Spleen (tissue), 11 donors: ENCODE measurements at regions not wholly inside any gene's neighbourhood (a gene's known extent, or its start where the extent isn't known, plus 50 kb on each side); places are given as distances from the start of the nearest gene placed in this dataset.

Experiments
- DNase-seq: peaks from one replicate; pipeline ENCODE4 v3.0.0-alpha.2; 2020
- H3K27ac ChIP-seq, 8 donors: fragments of 200-600 bp; sonication (generic) in 7 of 8; 1 replicate in 4 of 8; 2 replicates in 4 of 8; pipeline versions ENCODE4 v1.5.0 to v1.8.0; 2016 to 2021; ENCODE audit warnings: inconsistent platforms in 4 of 8, mild to moderate bottlenecking in 4 of 8, moderate library complexity in 1 of 8
- H3K27me3 ChIP-seq, 7 donors: fragments of 200-600 bp; sonication (generic) in 6 of 7; replicated peaks in 1 of 7; 1 replicate in 4 of 7; 2 replicates in 3 of 7; pipeline versions ENCODE4 v1.5.0 to v1.8.0; 2016 to 2021; ENCODE audit warnings: inconsistent platforms in 3 of 7, mild to moderate bottlenecking in 1 of 7
- H3K36me3 ChIP-seq, 6 donors: fragments of 200-600 bp; sonication (generic) in 5 of 6; 1 replicate in 4 of 6; 2 replicates in 2 of 6; pipeline versions ENCODE4 v1.5.0 to v1.8.0; 2016 to 2021; ENCODE audit warnings: inconsistent platforms in 2 of 6
- H3K4me1 ChIP-seq, 6 donors: fragments of 200-600 bp; sonication (generic) in 5 of 6; 1 replicate in 3 of 6; 2 replicates in 3 of 6; pipeline versions ENCODE4 v1.5.0 to v1.8.0; 2016 to 2021; ENCODE audit warnings: inconsistent platforms in 3 of 6
- H3K4me3 ChIP-seq, 8 donors: fragments of 200-600 bp; sonication (generic) in 7 of 8; 1 replicate in 4 of 8; 2 replicates in 4 of 8; pipeline versions ENCODE4 v1.5.0 to v1.8.0; 2016 to 2021; ENCODE audit warnings: inconsistent platforms in 4 of 8, mild to moderate bottlenecking in 4 of 8, moderate library complexity in 2 of 8
- H3K9me3 ChIP-seq, 8 donors: fragments of 200-600 bp; sonication (generic) in 7 of 8; 1 replicate in 4 of 8; 2 replicates in 4 of 8; pipeline versions ENCODE4 v1.5.0 to v1.8.0; 2016 to 2021; ENCODE audit warnings: inconsistent platforms in 4 of 8
- POLR2A ChIP-seq, 3 donors: fragments of 450-650 bp; IDR thresholded peaks; one replicate each; pipeline ENCODE4 v1.5.1; 2017; ENCODE audit warnings: antibody characterized with exemption in 3 of 3, mild to moderate bottlenecking in 1 of 3
- POLR2AphosphoS5 ChIP-seq, 3 donors: sonication (generic); formaldehyde crosslinking; IDR thresholded peaks; one replicate each; pipeline ENCODE4 v1.5.1; 2017; ENCODE audit warnings: antibody characterized with exemption in 3 of 3
- WGBS, 5 donors: extraction: QIAGEN DNeasy Blood & Tissue Kit in 3 of 5; methylation state at CpG; one replicate each; pipeline versions ENCODE4 v1.1.5 to v1.1.7; 2013 to 2018; 5-methylcytosine and 5-hydroxymethylcytosine counted together
- intact Hi-C: fragments of 100-400 bp; cut with DNase I; formaldehyde crosslinking; loops from one replicate; pipeline ENCODE4 v1.15.0; 2023; ENCODE audit warnings: low total_unique reads
- TF ChIP-seq, protein P1 (sequence below), 11 experiments: fragments of 200-600 bp in 7 of 11; fragments of 450-650 bp in 4 of 11; sonication (generic) in 4 of 11; IDR thresholded peaks in 8 of 11; conservative IDR thresholded peaks in 3 of 11; 1 replicate in 7 of 11; 2 replicates in 4 of 11; pipeline versions ENCODE4 v1.4.0 to v1.8.0; 2016 to 2021; ENCODE audit warnings: antibody characterized with exemption in 11 of 11, inconsistent platforms in 4 of 11, mild to moderate bottlenecking in 1 of 11
- donor health status: healthy with polysubstance abuse.
- donor health status: DM: no; HTN: no; CAD: no; lungs with moderate emphysema.
- donor health status: DM: no; HTN: no; CAD: no.
- donor health status: Bipolar disorder and iron deficiency.
- donor health status: healthy.
- donor health status: DM: no; HTN: no; CAD: no.
- donor health status: DM: yes; HTN: yes; CAD: no.

DNA sequence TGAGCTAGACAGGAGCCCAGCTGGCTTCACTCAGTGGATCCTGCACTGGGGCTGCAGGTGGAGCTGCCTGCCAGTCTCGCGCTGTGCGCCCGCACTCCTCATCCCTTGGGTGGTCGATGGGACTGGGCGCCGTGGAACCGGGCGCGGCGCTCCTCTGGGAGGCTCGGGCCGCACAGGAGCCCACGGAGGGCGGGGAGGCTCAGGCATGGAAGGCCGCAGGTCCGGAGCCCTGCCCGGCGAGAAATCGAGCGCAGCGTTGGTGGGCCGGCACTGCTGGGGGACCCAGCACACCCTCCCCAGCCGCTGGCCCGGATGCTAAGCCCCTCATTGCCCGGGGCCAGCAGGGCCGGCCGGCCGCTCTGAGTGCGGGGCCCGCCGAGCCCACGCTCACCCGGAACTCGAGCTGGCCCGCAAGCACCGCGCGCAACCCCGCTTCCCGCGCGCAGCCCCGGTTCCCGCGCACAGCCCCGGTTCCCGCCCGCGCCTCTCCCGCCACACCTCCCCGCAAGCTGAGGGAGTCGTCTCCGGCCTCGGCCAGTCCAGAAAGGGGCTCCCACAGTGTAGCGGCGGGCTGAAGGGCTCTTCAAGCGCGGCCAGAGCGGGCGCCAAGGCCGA lies 1130.5 kb upstream of the FLRT2 start:
- no peaks in the 10 kb centered on the region for H3K27me3 ChIP-seq
- peak; percentile 56 for DNase-seq
- peak overlapping the region in 4 of 8 donors; percentile 27 to 67 (median 58) for H3K27ac ChIP-seq
- H3K9me3 ChIP-seq: peaks cover 0 to 65% (median 35%) of the 10 kb centered on the region in 8 donors
- H3K36me3 ChIP-seq: no peaks in the 10 kb centered on the region
- TF ChIP-seq, protein P1, sequence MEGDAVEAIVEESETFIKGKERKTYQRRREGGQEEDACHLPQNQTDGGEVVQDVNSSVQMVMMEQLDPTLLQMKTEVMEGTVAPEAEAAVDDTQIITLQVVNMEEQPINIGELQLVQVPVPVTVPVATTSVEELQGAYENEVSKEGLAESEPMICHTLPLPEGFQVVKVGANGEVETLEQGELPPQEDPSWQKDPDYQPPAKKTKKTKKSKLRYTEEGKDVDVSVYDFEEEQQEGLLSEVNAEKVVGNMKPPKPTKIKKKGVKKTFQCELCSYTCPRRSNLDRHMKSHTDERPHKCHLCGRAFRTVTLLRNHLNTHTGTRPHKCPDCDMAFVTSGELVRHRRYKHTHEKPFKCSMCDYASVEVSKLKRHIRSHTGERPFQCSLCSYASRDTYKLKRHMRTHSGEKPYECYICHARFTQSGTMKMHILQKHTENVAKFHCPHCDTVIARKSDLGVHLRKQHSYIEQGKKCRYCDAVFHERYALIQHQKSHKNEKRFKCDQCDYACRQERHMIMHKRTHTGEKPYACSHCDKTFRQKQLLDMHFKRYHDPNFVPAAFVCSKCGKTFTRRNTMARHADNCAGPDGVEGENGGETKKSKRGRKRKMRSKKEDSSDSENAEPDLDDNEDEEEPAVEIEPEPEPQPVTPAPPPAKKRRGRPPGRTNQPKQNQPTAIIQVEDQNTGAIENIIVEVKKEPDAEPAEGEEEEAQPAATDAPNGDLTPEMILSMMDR (IDR thresholded peaks at IDR 0.05 in 8 of 11, conservative IDR thresholded peaks at IDR 0.05 in 3 of 11): no peak
- TF ChIP-seq POLR2A (IDR thresholded peaks at IDR 0.05): no peak
- TF ChIP-seq POLR2AphosphoS5 (IDR thresholded peaks at IDR 0.05): no peak
- intact Hi-C loops: no loop called here
- H3K4me1 ChIP-seq: no peaks in the 10 kb centered on the region
- no peak overlapping the region for H3K4me3 ChIP-seq
- WGBS, 5 donors: 95 to 98% (median 96%) methylated on average over 45 to 62 of the region's 62 CpGs

DNA sequence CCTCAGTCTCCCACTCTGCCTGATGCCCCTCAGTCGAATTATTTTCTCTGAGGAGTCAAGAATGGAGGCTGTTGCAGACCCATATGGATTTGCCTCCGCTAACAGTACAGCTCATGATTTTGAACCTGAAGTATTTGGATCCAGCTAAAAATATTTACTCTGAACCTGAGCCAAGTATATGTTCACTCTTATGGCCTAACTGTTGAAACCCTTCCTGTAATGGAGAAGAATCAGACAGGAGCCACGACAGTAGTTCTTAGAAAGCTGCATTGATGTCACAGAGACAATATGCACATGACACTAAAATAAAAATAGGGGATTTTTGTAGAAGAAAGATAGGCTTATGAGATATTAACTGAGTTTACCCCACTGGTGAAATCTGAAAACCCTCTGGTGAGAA lies 1128.3 kb upstream of the FLRT2 start:
- no peak overlapping the region for H3K27ac ChIP-seq
- H3K9me3 ChIP-seq: peaks cover 0 to 65% (median 35%) of the 10 kb centered on the region in 8 donors
- H3K4me3 ChIP-seq: no peak overlapping the region
- H3K4me1 ChIP-seq: peaks cover 0 to 3% (median 0%) of the 10 kb centered on the region in 6 donors
- no peaks in the 10 kb centered on the region for H3K27me3 ChIP-seq
- H3K36me3 ChIP-seq: no peaks in the 10 kb centered on the region
- WGBS, 5 donors: 73 to 77% (median 76%) methylated on average over 3 of the region's 3 CpGs
- TF ChIP-seq, protein P1 (IDR thresholded peaks at IDR 0.05 in 8 of 11, conservative IDR thresholded peaks at IDR 0.05 in 3 of 11): no peak
- TF ChIP-seq POLR2A (IDR thresholded peaks at IDR 0.05) (no peak), POLR2AphosphoS5 (IDR thresholded peaks at IDR 0.05) (no peak)
- intact Hi-C loops: no loop called here
- DNase-seq: no peak

DNA sequence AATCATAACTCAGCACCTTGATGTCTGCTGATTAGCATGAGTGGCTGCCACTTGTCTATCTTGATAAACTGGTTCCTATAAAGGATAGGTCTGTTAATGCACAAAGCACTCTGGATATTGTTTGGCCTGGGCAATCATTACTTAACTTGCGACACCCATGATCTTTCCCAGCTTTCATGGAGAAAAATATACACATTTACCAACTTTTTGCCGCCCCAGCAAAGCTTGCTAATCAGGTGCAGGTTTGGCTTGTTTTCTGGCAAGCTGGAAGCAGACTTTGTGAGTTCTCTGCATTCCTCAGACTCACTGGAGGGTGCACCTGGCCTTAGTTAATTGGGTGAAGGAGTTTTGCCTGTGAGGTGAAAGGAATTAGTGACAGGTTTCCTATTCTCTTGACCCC lies 1126.4 kb upstream of the FLRT2 start:
- Histone ChIP-seq H3K27me3 (no peaks in the 10 kb centered on the region), H3K9me3 (peaks cover 0 to 63% (median 32%) of the 10 kb centered on the region in 8 donors), H3K4me3 (no peak overlapping the region), H3K27ac (peak overlapping the region in 3 of 8 donors; percentile 20 to 45 (median 32)), H3K4me1 (peaks cover 0 to 3% (median 0%) of the 10 kb centered on the region in 6 donors), H3K36me3 (no peaks in the 10 kb centered on the region)
- intact Hi-C loops: no loop called here
- TF ChIP-seq POLR2A (IDR thresholded peaks at IDR 0.05): no peak
- WGBS, 5 donors: 82 to 90% (median 85%) methylated on average over 2 of the region's 2 CpGs
- no peak for DNase-seq

DNA sequence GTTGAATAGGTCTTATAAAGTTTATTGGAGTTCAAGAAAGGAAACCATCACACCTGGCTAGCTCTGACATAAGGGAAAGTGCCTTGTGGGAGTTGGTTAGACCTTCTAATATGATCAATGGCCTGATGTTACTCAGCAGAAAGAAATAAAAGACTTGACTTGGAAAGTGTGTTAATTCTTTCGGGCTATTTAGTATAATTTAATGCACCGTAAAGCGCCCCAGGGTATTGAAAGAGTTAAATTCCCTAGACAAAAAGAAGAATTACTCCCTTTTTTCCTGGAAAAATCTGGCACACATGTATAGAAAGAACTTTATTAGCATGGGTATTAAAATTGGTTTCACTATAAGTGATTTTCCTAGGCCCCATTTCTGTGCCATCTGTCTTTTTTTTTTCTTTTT lies 1125.7 kb upstream of the FLRT2 start:
- DNase-seq: no peak
- TF ChIP-seq, protein P1 (IDR thresholded peaks at IDR 0.05 in 8 of 11, conservative IDR thresholded peaks at IDR 0.05 in 3 of 11): no peak
- TF ChIP-seq POLR2AphosphoS5 (IDR thresholded peaks at IDR 0.05) (no peak), POLR2A (IDR thresholded peaks at IDR 0.05) (no peak)
- intact Hi-C loops: no loop called here
- Histone ChIP-seq H3K36me3 (no peaks in the 10 kb centered on the region), H3K27ac (peak overlapping the region in 5 of 8 donors; percentile 20 to 45 (median 32)), H3K4me1 (peaks cover 0 to 3% (median 0%) of the 10 kb centered on the region in 6 donors), H3K4me3 (no peak overlapping the region), H3K9me3 (peaks cover 0 to 56% (median 30%) of the 10 kb centered on the region in 8 donors), H3K27me3 (no peaks in the 10 kb centered on the region)
- WGBS, 5 donors: 81 to 99% (median 93%) methylated on average over 3 of the region's 3 CpGs
